ENCODE measurements at regions not wholly inside any gene's neighbourhood (a gene's known extent, or its start where the extent isn't known, plus 50 kb on each side); places are given as distances from the start of the nearest gene placed in this dataset.

- Histone ChIP-seq H3K4me3 (ENCODE audit: insufficient read depth, low read depth, low read length) (no peak overlapping the region), H3K4me2 (ENCODE audit: low read depth, low read length) (no peak overlapping the region), H3K18ac (ENCODE audit: low read depth, low read length) (no peak overlapping the region), H3K9ac (ENCODE audit: low read depth, low read length) (no peak overlapping the region), H3K23ac (ENCODE audit: low read depth, low read length) (no peak overlapping the region), H4K5ac (ENCODE audit: low read depth, low read length) (no peak overlapping the region), H3K56ac (ENCODE audit: extremely low read depth, insufficient read depth, low read length) (no peak overlapping the region), H2BK120ac (ENCODE audit: low read depth, low read length) (no peak overlapping the region), H3K27me3 (ENCODE audit: control insufficient read depth, insufficient read depth, low read length) (no peaks in the 10 kb centered on the region), H3K79me1 (ENCODE audit: low read depth in 1 of 2, low read length in 2 of 2) (no peaks in the 10 kb centered on the region), H3K14ac (replicated peaks; ENCODE audit: low read depth, low read length) (no peak overlapping the region), H2BK15ac (ENCODE audit: low read depth, low read length) (no peak overlapping the region), H4K20me1 (ENCODE audit: insufficient read depth, low read length) (no peaks in the 10 kb centered on the region), H2BK20ac (ENCODE audit: low read depth, low read length) (no peak overlapping the region), H2BK5ac (ENCODE audit: low read depth, low read length, poor library complexity, severe bottlenecking) (no peak overlapping the region), H3K36me3 (ENCODE audit: control insufficient read depth, insufficient read depth, low read length) (no peaks in the 10 kb centered on the region), H2AFZ (replicated peaks; ENCODE audit: low read length, poor library complexity) (no peak overlapping the region), H2AK5ac (ENCODE audit: low read depth, low read length) (no peak overlapping the region), H2AK9ac (replicated peaks; ENCODE audit: low read depth, low read length, poor library complexity) (no peak overlapping the region), H4K91ac (ENCODE audit: insufficient read depth, low read depth, low read length) (no peak overlapping the region), H3K9me1 (ENCODE audit: insufficient read depth, low read length) (no peaks in the 10 kb centered on the region), H3K4me1 (ENCODE audit: control insufficient read depth, insufficient read depth, low read length) (no peaks in the 10 kb centered on the region), H3K4ac (ENCODE audit: low read depth, low read length) (no peak overlapping the region), H3K27ac (ENCODE audit: insufficient read depth, low read length) (no peak overlapping the region), H3K9me3 (ENCODE audit: control insufficient read depth, insufficient read depth, low read length) (peaks cover 2% of the 10 kb centered on the region; the same call in 1 of the 2 replicates), H4K8ac (ENCODE audit: low read depth in 2 of 2, low read length in 2 of 2) (no peak overlapping the region)
- POLR2A ChIA-PET (ENCODE audit: unreplicated experiment): no interaction called here
- TF ChIP-seq MAZ (IDR thresholded peaks at IDR 0.05; ENCODE audit: borderline replicate concordance, low read depth, low read length) (no peak), NFE2L2 (IDR thresholded peaks at IDR 0.05; ENCODE audit: low read depth, low read length) (no peak), MXI1 (IDR thresholded peaks at IDR 0.05; ENCODE audit: borderline replicate concordance, low read depth, low read length) (no peak), BHLHE40 (IDR thresholded peaks at IDR 0.05; ENCODE audit: low read depth, low read length) (no peak), RFX5 (IDR thresholded peaks at IDR 0.05; ENCODE audit: low read depth, low read length) (no peak), CEBPB (IDR thresholded peaks at IDR 0.05; ENCODE audit: low read depth, low read length) (no peak), FOS (IDR thresholded peaks at IDR 0.05; ENCODE audit: low read depth, low read length) (no peak), MAFK (IDR thresholded peaks at IDR 0.05; ENCODE audit: low read depth, low read length) (no peak), CTCF (conservative IDR thresholded peaks at IDR 0.05; ENCODE audit: low read depth, low read length) (no peak), RCOR1 (IDR thresholded peaks at IDR 0.05; ENCODE audit: insufficient replicate concordance, low read length) (no peak), RAD21 (IDR thresholded peaks at IDR 0.05; ENCODE audit: low read length) (no peak), CHD1 (IDR thresholded peaks at IDR 0.05; ENCODE audit: low read depth, low read length) (no peak), POLR2A (IDR thresholded peaks at IDR 0.05; ENCODE audit: low read depth, low read length) (no peak)
- TF ChIP-seq, protein P1, sequence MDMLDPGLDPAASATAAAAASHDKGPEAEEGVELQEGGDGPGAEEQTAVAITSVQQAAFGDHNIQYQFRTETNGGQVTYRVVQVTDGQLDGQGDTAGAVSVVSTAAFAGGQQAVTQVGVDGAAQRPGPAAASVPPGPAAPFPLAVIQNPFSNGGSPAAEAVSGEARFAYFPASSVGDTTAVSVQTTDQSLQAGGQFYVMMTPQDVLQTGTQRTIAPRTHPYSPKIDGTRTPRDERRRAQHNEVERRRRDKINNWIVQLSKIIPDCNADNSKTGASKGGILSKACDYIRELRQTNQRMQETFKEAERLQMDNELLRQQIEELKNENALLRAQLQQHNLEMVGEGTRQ (IDR thresholded peaks at IDR 0.05; ENCODE audit: low read depth, low read length): no peak
- TF ChIP-seq, protein P2, sequence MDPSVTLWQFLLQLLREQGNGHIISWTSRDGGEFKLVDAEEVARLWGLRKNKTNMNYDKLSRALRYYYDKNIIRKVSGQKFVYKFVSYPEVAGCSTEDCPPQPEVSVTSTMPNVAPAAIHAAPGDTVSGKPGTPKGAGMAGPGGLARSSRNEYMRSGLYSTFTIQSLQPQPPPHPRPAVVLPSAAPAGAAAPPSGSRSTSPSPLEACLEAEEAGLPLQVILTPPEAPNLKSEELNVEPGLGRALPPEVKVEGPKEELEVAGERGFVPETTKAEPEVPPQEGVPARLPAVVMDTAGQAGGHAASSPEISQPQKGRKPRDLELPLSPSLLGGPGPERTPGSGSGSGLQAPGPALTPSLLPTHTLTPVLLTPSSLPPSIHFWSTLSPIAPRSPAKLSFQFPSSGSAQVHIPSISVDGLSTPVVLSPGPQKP (IDR thresholded peaks at IDR 0.05; ENCODE audit: borderline replicate concordance, low read depth, low read length): no peak
- in situ Hi-C loops (cut with MboI; ENCODE audit: low sequenced_read_pairs): no loop called here
- ATAC-seq (ENCODE audit: low read depth) (no peak), DNase-seq (no peak)
- intact Hi-C loops (cut with micrococcal nuclease): no loop called here
- no TSS peak for BruUV-seq (replicated peaks)
- CTCF ChIA-PET: no interaction called here
- no CpG with 5 or more reads among the region's 3 CpGs for WGBS, 2 experiments (ENCODE audit: extremely low coverage in 2 of 2, insufficient read length in 1 of 2)
- dilution Hi-C loops (cut with HindIII; ENCODE audit: low sequenced_read_pairs, unreplicated experiment): no loop called here
Measured at GRCh38 chrX:83658731-83659130, 150.6 kb downstream of the POU3F4 start.
